ENCODE measurements at regions not wholly inside any gene's neighbourhood (a gene's known extent, or its start where the extent isn't known, plus 50 kb on each side); places are given as distances from the start of the nearest gene placed in this dataset.
A peak's percentile ranks its signal among the peaks of the same experiment; 100 is the strongest.
"Not testable (repeated sequence)": the region's sequence is repeated elsewhere in the genome, so short reads cannot be mapped to it uniquely, and the experiment has no call there.

GRCh38 chrX:44674906-44675305 is 132.2 kb upstream of the FUNDC1 start:
- peak; percentile 42 for DNase-seq (ENCODE audit: low spot score)

- no peak for DNase-seq (ENCODE audit: low spot score)
These were observed 127.0 kb upstream of the FUNDC1 start for GRCh38 chrX:44669626-44670025.

- no peak for DNase-seq (ENCODE audit: low spot score)
These were observed 125.1 kb upstream of the FUNDC1 start for GRCh38 chrX:44667771-44668170.

GRCh38 chrX:44657718-44658246 is 115.1 kb upstream of the FUNDC1 start:
- not testable (repeated sequence) for DNase-seq (ENCODE audit: low spot score)

- peak; percentile 75 for DNase-seq (ENCODE audit: low spot score)
These were observed 108.7 kb upstream of the FUNDC1 start for GRCh38 chrX:44651358-44651757.

- no peak for DNase-seq (ENCODE audit: low spot score)
These were observed 101.1 kb upstream of the FUNDC1 start for GRCh38 chrX:44643723-44644122.

GRCh38 chrX:44637282-44637681 is 94.6 kb upstream of the FUNDC1 start:
- no peak for DNase-seq (ENCODE audit: low spot score)

- no peak for DNase-seq (ENCODE audit: low spot score)
These were observed 78.4 kb upstream of the FUNDC1 start for GRCh38 chrX:44621078-44621477.

- no peak for DNase-seq (ENCODE audit: low spot score)
These were observed 76.4 kb upstream of the FUNDC1 start for GRCh38 chrX:44619039-44619438.

GRCh38 chrX:44596277-44596676 is 53.6 kb upstream of the FUNDC1 start:
- DNase-seq (ENCODE audit: low spot score), result no peak

Measured in cerebellar cortex (tissue), 1 donor.